H1 (cell line): ENCODE measurements at regions not wholly inside any gene's neighbourhood (a gene's known extent, or its start where the extent isn't known, plus 50 kb on each side); places are given as distances from the start of the nearest gene placed in this dataset.

Experiments used
- CTCF ChIA-PET: fragments of 300-600 bp; sonication (Branson Sonifier 250); formaldehyde crosslinking; loops from one replicate; lab custom pipeline; 2021; ENCODE audit not compliant: partially characterized antibody; lab: Charles Lee
- POLR2A ChIA-PET: fragments of 300-600 bp; sonication (Branson Sonifier 250); formaldehyde crosslinking; loops from one replicate; lab custom pipeline; 2021; ENCODE audit warnings: inconsistent platforms; ENCODE audit not compliant: partially characterized antibody; lab: Charles Lee
- DNase-seq, 2 experiments: peaks; one replicate each; pipeline versions ENCODE4 v3.0.0 to v3.0.0-alpha.2; 2010 to 2022; ENCODE audit warnings: low spot score in 2 of 2, low read depth in 1 of 2, mixed read lengths in 1 of 2
- FAIRE-seq: peaks from 2 replicates; lab custom pipeline; 2011; peaks lifted over from hg19 to GRCh38; lab: Jason Lieb, UNC
- H2AFZ ChIP-seq: 2 replicates; pipeline ENCODE4 v1.8.1; 2012; ENCODE audit warnings: low read length, inconsistent platforms
- H2AK5ac ChIP-seq: 2 replicates; pipeline ENCODE4 v1.6.1; 2013; ENCODE audit warnings: low read depth, low read length
- H2BK120ac ChIP-seq: replicated peaks from 2 replicates; pipeline ENCODE3; 2013; ENCODE audit warnings: low read depth, low read length, inconsistent platforms
- H2BK12ac ChIP-seq: 2 replicates; pipeline ENCODE4 v1.6.1; 2013; ENCODE audit warnings: low read depth, low read length
- H2BK15ac ChIP-seq: 2 replicates; pipeline ENCODE4 v1.6.1; 2013; ENCODE audit warnings: low read length
- H2BK20ac ChIP-seq: 2 replicates; pipeline ENCODE4 v1.6.1; 2013; ENCODE audit warnings: low read length
- H2BK5ac ChIP-seq: 2 replicates; pipeline ENCODE4 v1.6.1; 2013; ENCODE audit warnings: low read depth, low read length
- H3K14ac ChIP-seq: 2 replicates; pipeline ENCODE4 v1.6.1; 2013; ENCODE audit warnings: inconsistent platforms; ENCODE audit not compliant: insufficient read length
- H3K18ac ChIP-seq: 2 replicates; pipeline ENCODE4 v1.6.1; 2013; ENCODE audit warnings: low read length; ENCODE audit errors: extremely low read depth
- H3K23ac ChIP-seq: 2 replicates; pipeline ENCODE4 v1.6.1; 2013; ENCODE audit warnings: inconsistent platforms; ENCODE audit not compliant: insufficient read length
- H3K23me2 ChIP-seq: 2 replicates; pipeline ENCODE4 v1.6.1; 2013; ENCODE audit warnings: low read depth, low read length
- H3K27ac ChIP-seq: 2 replicates; pipeline ENCODE4 v1.6.1; 2011; ENCODE audit warnings: low read depth, low read length, inconsistent platforms
- H3K27me3 ChIP-seq, 4 experiments: replicated peaks in 1 of 4; 1 replicate in 1 of 4; 2 replicates in 3 of 4; pipeline versions ENCODE4 v1.6.1 to v1.8.1; 2011 to 2013; ENCODE audit warnings: low read length in 3 of 4, mild to moderate bottlenecking in 3 of 4, inconsistent platforms in 2 of 4, mixed read lengths in 2 of 4, moderate library complexity in 1 of 4; ENCODE audit not compliant: control insufficient read depth in 3 of 4, insufficient read depth in 3 of 4; ENCODE audit errors: extremely low read depth in 1 of 4
- H3K36me3 ChIP-seq, 4 experiments: 2 replicates each; pipeline versions ENCODE4 v1.6.1 to v1.8.1; 2011 to 2013; ENCODE audit warnings: mild to moderate bottlenecking in 4 of 4, low read length in 3 of 4, moderate library complexity in 2 of 4, control low read depth in 1 of 4, inconsistent platforms in 1 of 4; ENCODE audit not compliant: insufficient read depth in 4 of 4, control insufficient read depth in 2 of 4
- H3K4ac ChIP-seq: replicated peaks from 2 replicates; pipeline ENCODE3; 2013; ENCODE audit warnings: low read length, low read depth, mixed read lengths, inconsistent platforms; ENCODE audit not compliant: insufficient read length
- H3K4me1 ChIP-seq, 4 experiments: replicated peaks in 1 of 4; 1 replicate in 1 of 4; 2 replicates in 3 of 4; pipeline versions ENCODE4 v1.6.1 to v1.8.1; 2011 to 2013; ENCODE audit warnings: low read length in 3 of 4, inconsistent platforms in 2 of 4, mixed read lengths in 1 of 4; ENCODE audit not compliant: insufficient read depth in 4 of 4, control insufficient read depth in 3 of 4
- H3K4me2 ChIP-seq, 2 experiments: 2 replicates each; pipeline versions ENCODE4 v1.6.1 to v1.8.1; 2011 to 2013; ENCODE audit warnings: low read depth in 2 of 2, low read length in 2 of 2, control low read depth in 1 of 2, inconsistent platforms in 1 of 2, mild to moderate bottlenecking in 1 of 2; ENCODE audit not compliant: insufficient read depth in 1 of 2
- H3K4me3 ChIP-seq, 4 experiments: fragments of 200-600, 300-600 bp in 1 of 4; sonication (generic), shearing (Covaris generic), sonication (Bioruptor Twin) in 1 of 4; 2 replicates each; pipeline versions ENCODE4 v1.5.1 to v1.8.1; 2011 to 2016; ENCODE audit warnings: low read length in 4 of 4, low read depth in 3 of 4, control low read depth in 2 of 4, inconsistent platforms in 2 of 4, mild to moderate bottlenecking in 2 of 4, mixed read lengths in 1 of 4, moderate library complexity in 1 of 4; ENCODE audit not compliant: insufficient read depth in 2 of 4; ENCODE audit errors: extremely low read depth in 1 of 4
- H3K56ac ChIP-seq: replicated peaks from 2 replicates; pipeline ENCODE3; 2013; ENCODE audit warnings: low read depth, mild to moderate bottlenecking, mixed read lengths, low read length, inconsistent platforms; ENCODE audit not compliant: insufficient read length
- H3K79me1 ChIP-seq: 2 replicates; pipeline ENCODE4 v1.6.1; 2013; ENCODE audit warnings: low read depth, low read length, control low read depth
- H3K79me2 ChIP-seq, 2 experiments: 2 replicates each; pipeline versions ENCODE4 v1.6.1 to v1.8.1; 2012 to 2013; ENCODE audit warnings: low read length in 2 of 2, mild to moderate bottlenecking in 2 of 2, inconsistent platforms in 1 of 2; ENCODE audit not compliant: insufficient read depth in 2 of 2, control insufficient read depth in 1 of 2
- H3K9ac ChIP-seq, 4 experiments: replicated peaks in 1 of 4; 1 replicate in 1 of 4; 2 replicates in 3 of 4; pipeline versions ENCODE4 v1.6.1 to v1.8.1; 2011 to 2013; ENCODE audit warnings: low read depth in 3 of 4, low read length in 3 of 4, control low read depth in 2 of 4, mild to moderate bottlenecking in 2 of 4, moderate library complexity in 2 of 4, inconsistent platforms in 1 of 4; ENCODE audit errors: extremely low read depth in 1 of 4
- H3K9me3 ChIP-seq, 2 experiments: 2 replicates each; pipeline versions ENCODE4 v1.6.1 to v1.8.1; 2012 to 2013; ENCODE audit warnings: mild to moderate bottlenecking in 2 of 2, moderate library complexity in 2 of 2, control low read depth in 1 of 2, inconsistent platforms in 1 of 2, low read depth in 1 of 2, low read length in 1 of 2, mixed read lengths in 1 of 2; ENCODE audit not compliant: insufficient read depth in 2 of 2
- H4K20me1 ChIP-seq, 2 experiments: replicated peaks in 1 of 2; 2 replicates each; pipeline versions ENCODE3 to v1.8.1; 2011 to 2013; ENCODE audit warnings: inconsistent platforms in 2 of 2, low read length in 2 of 2, mild to moderate bottlenecking in 1 of 2; ENCODE audit not compliant: insufficient read depth in 2 of 2, control insufficient read depth in 1 of 2
- H4K5ac ChIP-seq: 2 replicates; pipeline ENCODE4 v1.6.1; 2013; ENCODE audit warnings: low read length, low read depth, mixed read lengths, inconsistent platforms; ENCODE audit not compliant: insufficient read length
- H4K8ac ChIP-seq: 2 replicates; pipeline ENCODE4 v1.8.0; 2013; ENCODE audit warnings: mild to moderate bottlenecking, moderate library complexity, low read length, inconsistent platforms; ENCODE audit not compliant: insufficient read depth; ENCODE audit errors: extremely low read depth
- H4K91ac ChIP-seq: replicated peaks from 2 replicates; pipeline ENCODE3; 2013; ENCODE audit warnings: low read length, mixed read lengths, inconsistent platforms; ENCODE audit not compliant: insufficient read length
- ATF2 ChIP-seq: IDR thresholded peaks from 2 replicates; pipeline ENCODE4 v1.6.1; 2012; ENCODE audit warnings: low read length, inconsistent platforms
- CEBPB ChIP-seq: IDR thresholded peaks from 2 replicates; pipeline ENCODE4 v1.6.1; 2012; ENCODE audit warnings: low read depth, low read length
- CHD1 ChIP-seq: IDR thresholded peaks from 2 replicates; pipeline ENCODE4 v1.6.1; 2012; ENCODE audit warnings: low read depth, low read length, improper control_type of control experiment
- EP300 ChIP-seq, 2 experiments: IDR thresholded peaks; 1 replicate in 1 of 2; 2 replicates in 1 of 2; pipeline ENCODE4 v1.6.1; 2011 to 2012; ENCODE audit warnings: low read depth in 2 of 2, low read length in 2 of 2, mild to moderate bottlenecking in 2 of 2, borderline replicate concordance in 1 of 2, inconsistent platforms in 1 of 2, moderate library complexity in 1 of 2
- POU5F1 ChIP-seq: IDR thresholded peaks from 2 replicates; pipeline ENCODE4 v1.6.1; 2011; ENCODE audit warnings: low read depth, mild to moderate bottlenecking, low read length, moderate library complexity
- SP1 ChIP-seq: IDR thresholded peaks from 2 replicates; pipeline ENCODE4 v1.6.1; 2011; ENCODE audit warnings: low read depth, low read length
- TAF1 ChIP-seq: IDR thresholded peaks from 2 replicates; pipeline ENCODE4 v1.6.1; 2011; ENCODE audit warnings: mild to moderate bottlenecking, low read depth, low read length
- YY1 ChIP-seq: IDR thresholded peaks from 2 replicates; pipeline ENCODE4 v1.6.1; 2011; ENCODE audit warnings: low read depth, mild to moderate bottlenecking, low read length
- WGBS, 2 experiments: shearing (Covaris generic) in 1 of 2; methylation state at CpG; one replicate each; pipeline versions ENCODE4 v1.1.6 to v1.1.7; 2013 to 2015; ENCODE audit warnings: low lambda C conversion rate in 2 of 2, mixed read lengths in 2 of 2, inconsistent platforms in 1 of 2, low coverage in 1 of 2, missing lambda C conversion rate in 1 of 2; ENCODE audit not compliant: insufficient replicate concordance in 2 of 2, insufficient coverage in 1 of 2, insufficient read length in 1 of 2; ENCODE audit errors: extremely low coverage in 1 of 2, missing lambda C conversion rate in 1 of 2; 5-methylcytosine and 5-hydroxymethylcytosine counted together

- Histone ChIP-seq H2BK120ac (no peak overlapping the region), H3K14ac (no peak overlapping the region), H3K36me3 (no peaks in the 10 kb centered on the region), H3K9me3 (no peaks in the 10 kb centered on the region), H2AFZ (no peak overlapping the region), H4K91ac (no peak overlapping the region), H4K20me1 (no peaks in the 10 kb centered on the region), H2BK20ac (no peak overlapping the region), H3K4ac (no peak overlapping the region), H3K23ac (no peak overlapping the region), H2BK5ac (no peak overlapping the region), H3K79me2 (no peaks in the 10 kb centered on the region), H3K27me3 (no peaks in the 10 kb centered on the region), H3K79me1 (no peaks in the 10 kb centered on the region), H3K23me2 (no peaks in the 10 kb centered on the region), H4K5ac (no peak overlapping the region), H2BK15ac (no peak overlapping the region), H4K8ac (peak overlapping the region; percentile 14; the same call in 1 of the 2 replicates), H3K56ac (no peak overlapping the region), H2BK12ac (no peak overlapping the region), H2AK5ac (peak overlapping the region; percentile 53; the same call in 1 of the 2 replicates), H3K4me1 (no peaks in the 10 kb centered on the region), H3K4me3 (no peak overlapping the region), H3K18ac (no peak overlapping the region), H3K27ac (no peak overlapping the region), H3K4me2 (no peak overlapping the region), H3K9ac (no peak overlapping the region)
- POLR2A ChIA-PET, result no interaction called here
- 92% methylated on average over 17 of the region's 18 CpGs; no CpG with 5 or more reads in 1 of the 2 experiments for WGBS, 2 experiments
- TF ChIP-seq EP300 (IDR thresholded peaks at IDR 0.05; ENCODE audit: borderline replicate concordance in 1 of 2, low read depth in 2 of 2, low read length in 2 of 2), result no peak
- no peak for TF ChIP-seq ATF2
- TF ChIP-seq SP1, result no peak
- 0 out of 2 replicates have a peak, but pooled peaks have one; percentile 29 for TF ChIP-seq TAF1
- TF ChIP-seq POU5F1, result no peak
- TF ChIP-seq YY1, result no peak
- TF ChIP-seq CHD1, result no peak
- TF ChIP-seq CEBPB, result no peak
- DNase-seq (peak in 1 of 2 experiments; percentile 67), FAIRE-seq (no peak)
- CTCF ChIA-PET, result interaction anchor here (1.4 to 1.6 kb wide), 2 partner anchors 121 to 337 kb away, joined by 3 to 4 read pairs; no protein-coding TSS in a partner anchor
Observed at GRCh38 chr15:30791239-30792175, 112.2 kb upstream of the FAN1 start.
